Left ventricle myocardium inferior (tissue), 1 donor: ENCODE measurements at regions not wholly inside any gene's neighbourhood (a gene's known extent, or its start where the extent isn't known, plus 50 kb on each side); places are given as distances from the start of the nearest gene placed in this dataset.

Experiments used
- DNase-seq: peaks from one replicate; pipeline ENCODE4 v3.0.0-alpha.2; 2020
- H3K27ac ChIP-seq: fragments of 200-600 bp; replicated peaks from 2 replicates; pipeline ENCODE4 v1.8.0; 2021
- H3K27me3 ChIP-seq: fragments of 200-600 bp; 2 replicates; pipeline ENCODE4 v1.8.0; 2021; ENCODE audit warnings: low read depth
- H3K36me3 ChIP-seq: fragments of 200-600 bp; 2 replicates; pipeline ENCODE4 v1.8.0; 2021
- H3K4me1 ChIP-seq: fragments of 200-600 bp; 2 replicates; pipeline ENCODE4 v1.8.0; 2021
- H3K4me3 ChIP-seq: fragments of 200-600 bp; 2 replicates; pipeline ENCODE4 v1.8.0; 2021; ENCODE audit warnings: mild to moderate bottlenecking, moderate library complexity
- H3K9me3 ChIP-seq: fragments of 200-600 bp; replicated peaks from 2 replicates; pipeline ENCODE4 v1.8.0; 2021
- intact Hi-C: fragments of 100-400 bp; cut with micrococcal nuclease; formaldehyde crosslinking; loops from one replicate; pipeline ENCODE4 v1.11.0; 2022
- TF ChIP-seq, protein P1 (sequence below): fragments of 200-600 bp; IDR thresholded peaks from 2 replicates; pipeline ENCODE4 v1.8.0; 2021; ENCODE audit warnings: antibody characterized with exemption, mild to moderate bottlenecking, borderline replicate concordance
- donor health status: DM: no; HTN: yes; CAD: no; lungs with severe emphysema.

DNA sequence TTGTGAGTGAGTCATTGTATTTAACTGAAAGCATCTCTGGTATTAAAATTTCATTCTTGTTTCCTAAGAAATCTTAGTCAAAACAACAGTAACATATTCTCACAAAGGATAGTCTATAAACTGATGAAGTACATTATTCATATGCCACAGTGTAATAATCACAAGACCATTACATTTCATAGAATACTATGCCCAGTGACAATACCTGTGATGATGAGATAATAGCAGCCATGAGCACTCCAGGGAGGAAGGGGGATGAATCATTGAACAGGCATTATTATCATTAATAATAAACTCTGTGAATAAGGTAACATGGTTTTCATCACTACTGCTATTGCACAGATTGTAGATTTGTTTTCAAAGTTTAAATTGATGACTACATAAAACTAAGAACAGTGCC lies 667.9 kb downstream of the EPM2A start:
- no peak overlapping the region for H3K4me3 ChIP-seq
- TF ChIP-seq, protein P1, sequence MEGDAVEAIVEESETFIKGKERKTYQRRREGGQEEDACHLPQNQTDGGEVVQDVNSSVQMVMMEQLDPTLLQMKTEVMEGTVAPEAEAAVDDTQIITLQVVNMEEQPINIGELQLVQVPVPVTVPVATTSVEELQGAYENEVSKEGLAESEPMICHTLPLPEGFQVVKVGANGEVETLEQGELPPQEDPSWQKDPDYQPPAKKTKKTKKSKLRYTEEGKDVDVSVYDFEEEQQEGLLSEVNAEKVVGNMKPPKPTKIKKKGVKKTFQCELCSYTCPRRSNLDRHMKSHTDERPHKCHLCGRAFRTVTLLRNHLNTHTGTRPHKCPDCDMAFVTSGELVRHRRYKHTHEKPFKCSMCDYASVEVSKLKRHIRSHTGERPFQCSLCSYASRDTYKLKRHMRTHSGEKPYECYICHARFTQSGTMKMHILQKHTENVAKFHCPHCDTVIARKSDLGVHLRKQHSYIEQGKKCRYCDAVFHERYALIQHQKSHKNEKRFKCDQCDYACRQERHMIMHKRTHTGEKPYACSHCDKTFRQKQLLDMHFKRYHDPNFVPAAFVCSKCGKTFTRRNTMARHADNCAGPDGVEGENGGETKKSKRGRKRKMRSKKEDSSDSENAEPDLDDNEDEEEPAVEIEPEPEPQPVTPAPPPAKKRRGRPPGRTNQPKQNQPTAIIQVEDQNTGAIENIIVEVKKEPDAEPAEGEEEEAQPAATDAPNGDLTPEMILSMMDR, result no peak
- intact Hi-C loops, result no loop called here
- no peaks in the 10 kb centered on the region for H3K27me3 ChIP-seq
- H3K4me1 ChIP-seq, result no peaks in the 10 kb centered on the region
- no peak overlapping the region for H3K27ac ChIP-seq
- peaks cover 5% of the 10 kb centered on the region for H3K9me3 ChIP-seq
- no peaks in the 10 kb centered on the region for H3K36me3 ChIP-seq
- no peak for DNase-seq

DNA sequence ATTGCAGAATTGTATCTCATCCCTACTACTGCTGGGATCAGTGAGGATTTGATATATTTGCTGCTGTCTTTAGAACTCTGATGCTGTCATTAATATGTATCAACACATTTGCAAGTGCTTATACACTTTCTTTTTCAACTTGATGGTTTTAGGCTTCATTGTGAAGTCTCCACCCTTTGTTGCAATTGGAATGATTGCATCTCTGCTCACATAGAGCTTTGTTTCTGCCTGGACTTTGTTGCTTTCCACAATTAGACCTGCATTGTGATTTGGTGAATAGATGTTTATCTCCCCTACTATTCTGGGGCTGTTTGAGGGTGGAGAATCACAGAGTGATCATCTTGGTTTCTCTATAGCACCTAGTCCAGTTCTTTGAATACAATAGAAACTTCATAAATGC lies 666.7 kb downstream of the EPM2A start:
- no peaks in the 10 kb centered on the region for H3K27me3 ChIP-seq
- intact Hi-C loops, result no loop called here
- H3K36me3 ChIP-seq, result no peaks in the 10 kb centered on the region
- peaks cover 5% of the 10 kb centered on the region for H3K9me3 ChIP-seq
- H3K27ac ChIP-seq, result no peak overlapping the region
- DNase-seq, result no peak
- H3K4me3 ChIP-seq, result no peak overlapping the region
- TF ChIP-seq, protein P1, result no peak
- H3K4me1 ChIP-seq, result no peaks in the 10 kb centered on the region

DNA sequence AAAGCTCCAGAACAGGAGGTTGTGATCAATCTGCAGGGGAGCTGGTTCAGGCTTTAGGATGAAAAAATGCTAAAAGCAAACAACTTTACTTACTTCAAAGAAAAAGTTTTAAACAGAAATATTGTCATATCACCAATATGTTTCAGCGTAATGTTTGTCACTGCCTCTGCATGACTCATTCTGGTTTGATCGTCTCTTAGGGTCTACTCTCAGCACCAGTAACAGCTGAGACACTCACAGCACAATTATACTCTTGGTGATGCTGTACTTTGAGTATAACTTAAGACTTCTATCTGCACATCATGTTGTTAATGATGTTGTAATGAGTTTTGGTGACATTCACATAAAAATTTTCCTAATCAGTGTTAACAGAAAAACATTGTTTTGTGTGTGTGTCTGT lies 665.4 kb downstream of the EPM2A start:
- no peaks in the 10 kb centered on the region for H3K36me3 ChIP-seq
- no peak for DNase-seq
- TF ChIP-seq, protein P1, result no peak
- no peak overlapping the region for H3K27ac ChIP-seq
- no peaks in the 10 kb centered on the region for H3K27me3 ChIP-seq
- no peaks in the 10 kb centered on the region for H3K4me1 ChIP-seq
- no peak overlapping the region for H3K4me3 ChIP-seq
- intact Hi-C loops, result no loop called here
- peaks cover 5% of the 10 kb centered on the region for H3K9me3 ChIP-seq

DNA sequence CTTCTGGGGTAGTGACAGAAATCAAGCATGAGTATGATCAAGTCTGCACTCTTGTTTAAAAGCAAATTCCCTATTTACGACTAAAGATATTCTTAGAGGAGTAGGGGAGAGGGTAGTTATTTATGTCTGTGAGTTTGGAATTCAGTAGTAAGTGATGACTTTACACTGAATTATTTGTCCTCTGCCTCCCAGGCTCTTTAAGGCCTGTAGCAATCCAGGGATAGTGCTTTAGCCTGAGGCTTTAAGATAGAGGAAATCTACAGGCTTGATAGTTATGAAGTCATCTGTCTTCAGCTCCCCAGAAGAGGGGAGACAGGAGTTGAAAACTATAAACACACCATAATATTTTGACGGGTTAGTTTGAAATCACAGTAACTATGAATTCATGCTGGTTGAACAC lies 664.5 kb downstream of the EPM2A start:
- no peaks in the 10 kb centered on the region for H3K36me3 ChIP-seq
- DNase-seq, result no peak
- peaks cover 5% of the 10 kb centered on the region for H3K9me3 ChIP-seq
- intact Hi-C loops, result no loop called here
- TF ChIP-seq, protein P1, result no peak
- H3K27me3 ChIP-seq, result no peaks in the 10 kb centered on the region
- no peak overlapping the region for H3K27ac ChIP-seq
- no peak overlapping the region for H3K4me3 ChIP-seq
- no peaks in the 10 kb centered on the region for H3K4me1 ChIP-seq

DNA sequence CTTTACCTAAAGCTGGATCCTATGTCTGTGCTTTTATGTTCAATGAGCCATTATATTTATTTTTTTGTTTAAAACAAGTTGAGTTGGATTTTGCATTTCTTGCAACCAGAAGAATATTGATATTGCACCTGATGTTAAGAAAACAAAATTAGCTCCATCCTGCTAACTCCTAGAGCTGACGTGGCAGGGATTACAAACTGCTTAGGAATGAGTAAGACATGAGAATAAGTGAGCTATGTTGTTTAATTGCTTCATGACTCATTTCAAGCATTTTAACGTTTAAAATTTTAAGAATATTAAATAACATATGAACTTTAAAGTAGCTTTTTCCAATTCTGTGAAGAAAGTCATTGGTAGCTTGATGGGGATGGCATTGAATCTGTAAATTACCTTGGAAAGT lies 663.5 kb downstream of the EPM2A start:
- intact Hi-C loops, result no loop called here
- H3K9me3 ChIP-seq, result peaks cover 12% of the 10 kb centered on the region
- no peaks in the 10 kb centered on the region for H3K36me3 ChIP-seq
- DNase-seq, result no peak
- TF ChIP-seq, protein P1, result no peak
- H3K27me3 ChIP-seq, result no peaks in the 10 kb centered on the region
- H3K4me1 ChIP-seq, result no peaks in the 10 kb centered on the region
- no peak overlapping the region for H3K4me3 ChIP-seq
- H3K27ac ChIP-seq, result no peak overlapping the region

DNA sequence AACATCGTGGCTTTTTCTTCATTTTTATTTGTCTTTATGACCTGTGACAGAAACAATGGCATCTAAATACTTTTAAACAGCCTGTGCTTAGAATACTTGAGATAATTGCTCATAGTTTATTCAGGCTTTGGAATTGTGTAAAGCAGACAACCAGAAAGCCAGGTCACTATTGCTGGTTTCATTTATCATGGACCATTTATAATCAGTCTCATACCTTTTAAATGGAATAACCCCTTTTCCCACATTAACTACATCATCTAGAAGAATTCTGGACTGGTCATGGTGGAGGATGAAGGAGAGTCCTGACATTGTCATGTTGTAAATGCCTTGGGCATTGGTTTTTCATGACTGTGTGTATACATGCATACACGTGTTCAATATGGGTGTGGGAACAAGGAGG lies 661.5 kb downstream of the EPM2A start:
- no peak overlapping the region for H3K4me3 ChIP-seq
- intact Hi-C loops, result no loop called here
- H3K36me3 ChIP-seq, result no peaks in the 10 kb centered on the region
- H3K27ac ChIP-seq, result no peak overlapping the region
- H3K9me3 ChIP-seq, result peaks cover 12% of the 10 kb centered on the region
- no peaks in the 10 kb centered on the region for H3K27me3 ChIP-seq
- no peaks in the 10 kb centered on the region for H3K4me1 ChIP-seq
- no peak for DNase-seq
- TF ChIP-seq, protein P1, result no peak
